GM12878 (cell line): ENCODE measurements at regions not wholly inside any gene's neighbourhood (a gene's known extent, or its start where the extent isn't known, plus 50 kb on each side); places are given as distances from the start of the nearest gene placed in this dataset.

Experiments used
- CTCF ChIP-seq, 3 experiments: IDR thresholded peaks in 2 of 3; conservative IDR thresholded peaks in 1 of 3; 2 replicates each; pipeline ENCODE4 v1.5.1; 2011; ENCODE audit warnings: low read depth in 3 of 3, low read length in 3 of 3, mild to moderate bottlenecking in 3 of 3, control low read depth in 2 of 3, moderate library complexity in 2 of 3, inconsistent platforms in 1 of 3, mixed read lengths in 1 of 3; ENCODE audit not compliant: control insufficient read depth in 2 of 3, insufficient read depth in 1 of 3; ENCODE audit errors: extremely low read depth in 1 of 3
- E2F4 ChIP-seq: IDR thresholded peaks from 2 replicates; pipeline ENCODE4 v1.6.1; 2012; ENCODE audit warnings: low read depth, low read length, improper control_type of control experiment
- ELK1 ChIP-seq: IDR thresholded peaks from 2 replicates; pipeline ENCODE4 v1.6.1; 2012; ENCODE audit warnings: low read depth, low read length, improper control_type of control experiment
- EP300 ChIP-seq, 2 experiments: fragments of 150-350 bp in 1 of 2; IDR thresholded peaks; 2 replicates each; pipeline ENCODE4 v1.6.1; 2011 to 2012; ENCODE audit warnings: low read depth in 2 of 2, low read length in 2 of 2, borderline replicate concordance in 1 of 2, improper control_type of control experiment in 1 of 2, inconsistent platforms in 1 of 2; ENCODE audit not compliant: control insufficient read depth in 1 of 2
- NKRF ChIP-seq: fragments of 450-650 bp; conservative IDR thresholded peaks from 2 replicates; pipeline ENCODE4 v1.6.1; 2017; ENCODE audit warnings: mild to moderate bottlenecking, moderate library complexity
- POLR2AphosphoS5 ChIP-seq: IDR thresholded peaks from 2 replicates; pipeline ENCODE4 v1.6.1; 2011; ENCODE audit warnings: mild to moderate bottlenecking, low read length, inconsistent platforms
- REST ChIP-seq: IDR thresholded peaks from 2 replicates; pipeline ENCODE4 v1.6.1; 2012; ENCODE audit warnings: mild to moderate bottlenecking, low read depth, low read length
- SREBF2 ChIP-seq: IDR thresholded peaks from 2 replicates; pipeline ENCODE4 v1.6.1; 2012; ENCODE audit warnings: mild to moderate bottlenecking, low read length
- ZNF24 ChIP-seq: fragments of 450-650 bp; IDR thresholded peaks from 2 replicates; pipeline ENCODE4 v1.6.1; 2017; ENCODE audit warnings: antibody characterized with exemption, mild to moderate bottlenecking

- TF ChIP-seq REST (no peak), NKRF (no peak), E2F4 (no peak), CTCF (IDR thresholded peaks at IDR 0.05 in 2 of 3, conservative IDR thresholded peaks at IDR 0.05 in 1 of 3; ENCODE audit: control insufficient read depth in 2 of 3, extremely low read depth in 1 of 3, insufficient read depth in 1 of 3, low read depth in 3 of 3, low read length in 3 of 3) (no peak), ZNF24 (no peak), POLR2AphosphoS5 (no peak), EP300 (IDR thresholded peaks at IDR 0.05; ENCODE audit: borderline replicate concordance in 1 of 2, control insufficient read depth in 1 of 2, low read depth in 2 of 2, low read length in 2 of 2) (no peak), SREBF2 (no peak), ELK1 (no peak)
Measured at GRCh38 chr15:87120555-87120954, 1040.9 kb downstream of the AGBL1 start.
